Panc1 (cell line): ENCODE measurements at regions not wholly inside any gene's neighbourhood (a gene's known extent, or its start where the extent isn't known, plus 50 kb on each side); places are given as distances from the start of the nearest gene placed in this dataset.

ENCODE experiments used
- ATAC-seq: fragments of 200-7000 bp; cut with Tn5 transposase; 2 replicates; pipeline ENCODE4 v1.9.1; 2020; ENCODE audit warnings: mild to moderate bottlenecking, moderate library complexity
- BruUV-seq: library from RNA; stranded (reverse); fragments of 400-500 nt; replicated peaks from 2 replicates; lab custom pipeline; 2021; lab: Mats Ljungman, UMichigan
- CTCF ChIA-PET: fragments of 300-600 bp; sonication (Branson Sonifier 250); formaldehyde crosslinking; loops from one replicate; lab custom pipeline; 2022; ENCODE audit warnings: antibody characterized with exemption; lab: Charles Lee
- POLR2A ChIA-PET: fragments of 300-600 bp; sonication (Branson Sonifier 250); formaldehyde crosslinking; loops from one replicate; lab custom pipeline; 2022; ENCODE audit warnings: antibody characterized with exemption; lab: Charles Lee
- DNase-seq: peaks from one replicate; pipeline ENCODE4 v3.0.0-alpha.2; 2010; ENCODE audit warnings: low read depth, low spot score
- H3K27ac ChIP-seq: 2 replicates; pipeline ENCODE4 v1.5.1; 2011; ENCODE audit warnings: mild to moderate bottlenecking, low read length, inconsistent platforms
- H3K27me3 ChIP-seq: fragments of 200-500 bp; sonication (Bioruptor generic); 2 replicates; pipeline ENCODE4 v1.6.0; 2014; ENCODE audit warnings: low read length, inconsistent platforms; ENCODE audit not compliant: control insufficient read depth, insufficient read depth
- H3K36me3 ChIP-seq: fragments of 200-500 bp; sonication (Bioruptor generic); 2 replicates; pipeline ENCODE4 v1.5.1; 2014; ENCODE audit warnings: inconsistent platforms, mild to moderate bottlenecking, low read length, moderate library complexity; ENCODE audit not compliant: control insufficient read depth, insufficient read depth
- H3K4me1 ChIP-seq: 2 replicates; pipeline ENCODE4 v1.5.1; 2011; ENCODE audit warnings: inconsistent platforms, mild to moderate bottlenecking, low read length, moderate library complexity; ENCODE audit not compliant: control insufficient read depth, insufficient read depth
- H3K4me3 ChIP-seq, 2 experiments: 2 replicates each; pipeline ENCODE4 v1.5.1; 2011 to 2012; ENCODE audit warnings: low read depth in 2 of 2, low read length in 2 of 2, mild to moderate bottlenecking in 2 of 2, inconsistent platforms in 1 of 2, moderate library complexity in 1 of 2
- H3K9me3 ChIP-seq: fragments of 200-500 bp; sonication (Bioruptor generic); 2 replicates; pipeline ENCODE4 v1.5.1; 2014; ENCODE audit warnings: low read depth, mild to moderate bottlenecking, inconsistent platforms, low read length, moderate library complexity; ENCODE audit not compliant: control insufficient read depth, insufficient read depth
- POLR2AphosphoS5 ChIP-seq: IDR thresholded peaks from 2 replicates; pipeline ENCODE4 v1.6.1; 2012; ENCODE audit warnings: mild to moderate bottlenecking, low read depth, low read length, moderate library complexity
- SIN3A ChIP-seq: IDR thresholded peaks from 2 replicates; pipeline ENCODE4 v1.6.1; 2012; ENCODE audit warnings: low read depth, mild to moderate bottlenecking, low read length, moderate library complexity, borderline replicate concordance; ENCODE audit not compliant: insufficient read depth
- TCF7L2 ChIP-seq: IDR thresholded peaks from 2 replicates; pipeline ENCODE4 v1.6.1; 2011; ENCODE audit warnings: mild to moderate bottlenecking, low read depth, low read length, inconsistent platforms
- in situ Hi-C: cut with HindIII; loops from 2 replicates; pipeline ENCODE4 v1.10.0; 2016; ENCODE audit warnings: low sequenced_read_pairs, low pct_unique_long_range_greater_than_20kb
- intact Hi-C: fragments of 100-400 bp; cut with micrococcal nuclease; formaldehyde crosslinking; loops from one replicate; pipeline ENCODE4 v1.10.0; 2022; ENCODE audit not compliant: unreplicated experiment
- TF ChIP-seq, protein P1 (sequence below): fragments of 450-650 bp; IDR thresholded peaks from 2 replicates; pipeline ENCODE4 v1.5.1; 2017; ENCODE audit warnings: mild to moderate bottlenecking
- TF ChIP-seq, protein P2 (sequence below), 2 experiments: IDR thresholded peaks; 2 replicates each; pipeline ENCODE4 v1.6.1; 2011 to 2012; ENCODE audit warnings: low read depth in 2 of 2, control low read depth in 1 of 2, low read length in 1 of 2, mild to moderate bottlenecking in 1 of 2, moderate library complexity in 1 of 2; ENCODE audit not compliant: insufficient read depth in 1 of 2

DNA sequence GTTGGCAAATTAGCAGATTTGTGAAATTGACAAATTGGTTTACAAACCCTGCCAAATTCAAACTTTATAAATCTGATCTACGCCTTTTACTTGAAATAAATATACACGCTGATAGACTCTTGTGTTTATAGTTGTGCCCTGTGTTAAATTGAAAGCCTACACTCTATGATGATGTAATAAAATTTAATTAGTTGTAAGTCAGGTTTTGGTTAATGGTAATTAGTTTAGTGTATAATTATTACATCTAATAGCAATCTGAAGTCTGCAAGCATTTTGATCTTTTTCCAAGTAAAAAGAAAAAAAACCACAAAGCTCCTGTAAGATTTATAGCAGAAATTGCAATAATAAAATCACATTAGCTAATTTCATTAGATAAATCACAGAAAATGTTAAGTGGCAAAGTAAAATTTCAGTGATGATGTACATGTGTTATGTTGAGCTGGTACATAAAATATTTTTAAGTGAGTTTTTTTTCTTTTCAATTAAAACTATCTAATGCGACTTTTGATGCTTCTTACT is 72.7 kb upstream of the TENM3 start:
- CTCF ChIA-PET, result no interaction called here
- ATAC-seq (no peak), DNase-seq (no peak)
- H3K27me3 ChIP-seq, result no peaks in the 10 kb centered on the region
- TF ChIP-seq, protein P1, sequence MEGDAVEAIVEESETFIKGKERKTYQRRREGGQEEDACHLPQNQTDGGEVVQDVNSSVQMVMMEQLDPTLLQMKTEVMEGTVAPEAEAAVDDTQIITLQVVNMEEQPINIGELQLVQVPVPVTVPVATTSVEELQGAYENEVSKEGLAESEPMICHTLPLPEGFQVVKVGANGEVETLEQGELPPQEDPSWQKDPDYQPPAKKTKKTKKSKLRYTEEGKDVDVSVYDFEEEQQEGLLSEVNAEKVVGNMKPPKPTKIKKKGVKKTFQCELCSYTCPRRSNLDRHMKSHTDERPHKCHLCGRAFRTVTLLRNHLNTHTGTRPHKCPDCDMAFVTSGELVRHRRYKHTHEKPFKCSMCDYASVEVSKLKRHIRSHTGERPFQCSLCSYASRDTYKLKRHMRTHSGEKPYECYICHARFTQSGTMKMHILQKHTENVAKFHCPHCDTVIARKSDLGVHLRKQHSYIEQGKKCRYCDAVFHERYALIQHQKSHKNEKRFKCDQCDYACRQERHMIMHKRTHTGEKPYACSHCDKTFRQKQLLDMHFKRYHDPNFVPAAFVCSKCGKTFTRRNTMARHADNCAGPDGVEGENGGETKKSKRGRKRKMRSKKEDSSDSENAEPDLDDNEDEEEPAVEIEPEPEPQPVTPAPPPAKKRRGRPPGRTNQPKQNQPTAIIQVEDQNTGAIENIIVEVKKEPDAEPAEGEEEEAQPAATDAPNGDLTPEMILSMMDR, result no peak
- TF ChIP-seq, protein P2, sequence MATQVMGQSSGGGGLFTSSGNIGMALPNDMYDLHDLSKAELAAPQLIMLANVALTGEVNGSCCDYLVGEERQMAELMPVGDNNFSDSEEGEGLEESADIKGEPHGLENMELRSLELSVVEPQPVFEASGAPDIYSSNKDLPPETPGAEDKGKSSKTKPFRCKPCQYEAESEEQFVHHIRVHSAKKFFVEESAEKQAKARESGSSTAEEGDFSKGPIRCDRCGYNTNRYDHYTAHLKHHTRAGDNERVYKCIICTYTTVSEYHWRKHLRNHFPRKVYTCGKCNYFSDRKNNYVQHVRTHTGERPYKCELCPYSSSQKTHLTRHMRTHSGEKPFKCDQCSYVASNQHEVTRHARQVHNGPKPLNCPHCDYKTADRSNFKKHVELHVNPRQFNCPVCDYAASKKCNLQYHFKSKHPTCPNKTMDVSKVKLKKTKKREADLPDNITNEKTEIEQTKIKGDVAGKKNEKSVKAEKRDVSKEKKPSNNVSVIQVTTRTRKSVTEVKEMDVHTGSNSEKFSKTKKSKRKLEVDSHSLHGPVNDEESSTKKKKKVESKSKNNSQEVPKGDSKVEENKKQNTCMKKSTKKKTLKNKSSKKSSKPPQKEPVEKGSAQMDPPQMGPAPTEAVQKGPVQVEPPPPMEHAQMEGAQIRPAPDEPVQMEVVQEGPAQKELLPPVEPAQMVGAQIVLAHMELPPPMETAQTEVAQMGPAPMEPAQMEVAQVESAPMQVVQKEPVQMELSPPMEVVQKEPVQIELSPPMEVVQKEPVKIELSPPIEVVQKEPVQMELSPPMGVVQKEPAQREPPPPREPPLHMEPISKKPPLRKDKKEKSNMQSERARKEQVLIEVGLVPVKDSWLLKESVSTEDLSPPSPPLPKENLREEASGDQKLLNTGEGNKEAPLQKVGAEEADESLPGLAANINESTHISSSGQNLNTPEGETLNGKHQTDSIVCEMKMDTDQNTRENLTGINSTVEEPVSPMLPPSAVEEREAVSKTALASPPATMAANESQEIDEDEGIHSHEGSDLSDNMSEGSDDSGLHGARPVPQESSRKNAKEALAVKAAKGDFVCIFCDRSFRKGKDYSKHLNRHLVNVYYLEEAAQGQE (IDR thresholded peaks at IDR 0.05; ENCODE audit: insufficient read depth in 1 of 2, low read depth in 2 of 2, low read length in 1 of 2), result no peak
- TF ChIP-seq TCF7L2 (no peak), POLR2AphosphoS5 (no peak), SIN3A (no peak)
- no peak overlapping the region for H3K4me3 ChIP-seq
- no peak overlapping the region for H3K27ac ChIP-seq
- no TSS peak for BruUV-seq
- POLR2A ChIA-PET, result no interaction called here
- in situ Hi-C loops (no loop called here), intact Hi-C loops (no loop called here)
- H3K9me3 ChIP-seq, result no peaks in the 10 kb centered on the region
- H3K4me1 ChIP-seq, result no peaks in the 10 kb centered on the region
- no peaks in the 10 kb centered on the region for H3K36me3 ChIP-seq

DNA sequence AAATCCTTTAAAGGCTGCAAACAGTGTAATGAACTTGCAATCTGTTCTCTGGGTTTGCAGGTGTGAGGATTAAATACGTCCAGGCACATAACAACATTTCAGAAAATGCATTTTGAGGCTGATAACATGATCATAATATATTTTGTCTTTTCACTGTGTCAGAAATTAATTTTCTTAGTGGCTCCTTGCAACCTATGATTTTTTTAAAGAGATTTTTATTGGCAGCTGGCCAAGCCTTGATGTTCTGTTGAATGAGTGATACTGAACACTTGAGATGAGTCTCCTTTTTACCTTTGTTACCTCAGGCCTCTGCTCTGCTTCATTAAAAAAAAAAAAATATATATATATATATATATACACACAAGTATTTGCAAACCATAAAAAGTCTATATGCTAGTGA is 68.2 kb upstream of the TENM3 start:
- POLR2A ChIA-PET, result no interaction called here
- CTCF ChIA-PET, result no interaction called here
- Histone ChIP-seq H3K27ac (no peak overlapping the region), H3K4me1 (no peaks in the 10 kb centered on the region), H3K9me3 (no peaks in the 10 kb centered on the region), H3K4me3 (no peak overlapping the region), H3K36me3 (no peaks in the 10 kb centered on the region), H3K27me3 (no peaks in the 10 kb centered on the region)
- ATAC-seq, result no peak
- no peak for TF ChIP-seq SIN3A
- TF ChIP-seq TCF7L2, result no peak
- no peak for TF ChIP-seq POLR2AphosphoS5
- TF ChIP-seq, protein P2 (IDR thresholded peaks at IDR 0.05; ENCODE audit: insufficient read depth in 1 of 2, low read depth in 2 of 2, low read length in 1 of 2), result no peak
- TF ChIP-seq, protein P1, result no peak
- intact Hi-C loops, result no loop called here
- no TSS peak for BruUV-seq
- DNase-seq, result no peak
- in situ Hi-C loops, result no loop called here
